Body of pancreas (tissue), 4 donors: ENCODE measurements at regions not wholly inside any gene's neighbourhood (a gene's known extent, or its start where the extent isn't known, plus 50 kb on each side); places are given as distances from the start of the nearest gene placed in this dataset.

ENCODE experiments used
- CTCF ChIP-seq, 7 experiments: fragments of 450-650 bp in 4 of 7; fragments of 200-600 bp in 3 of 7; sonication (generic) in 3 of 7; IDR thresholded peaks; one replicate each; pipeline ENCODE4 v1.5.1; 2016 to 2019; ENCODE audit warnings: antibody characterized with exemption in 7 of 7
- POLR2A ChIP-seq, 3 donors: fragments of 450-650 bp; IDR thresholded peaks; one replicate each; pipeline ENCODE4 v1.6.1; 2016; ENCODE audit warnings: antibody characterized with exemption in 3 of 3, mild to moderate bottlenecking in 2 of 3

DNA sequence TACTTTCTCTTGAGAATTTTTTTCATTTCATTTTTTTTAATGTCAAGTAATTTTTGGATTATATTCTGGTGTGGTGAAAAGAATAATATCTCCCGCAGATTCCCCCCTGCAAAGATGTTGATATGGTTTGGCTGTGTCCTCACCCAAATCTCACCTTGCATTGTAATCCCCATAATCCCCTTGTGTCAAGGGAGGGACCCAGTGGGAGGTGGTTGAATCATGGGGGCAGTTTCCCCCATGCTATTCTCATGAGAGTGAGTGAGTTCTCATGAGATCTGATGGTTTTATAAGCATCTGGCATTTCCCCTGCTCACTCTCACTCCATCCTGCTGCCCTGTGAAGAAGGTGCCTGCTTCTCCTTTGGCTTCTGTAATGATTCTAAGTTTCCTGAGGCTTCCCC is 58.7 kb upstream of the PMEPA1 start:
- no peak for TF ChIP-seq CTCF (IDR thresholded peaks at IDR 0.05)
- TF ChIP-seq POLR2A (IDR thresholded peaks at IDR 0.05): no peak
